GM21515 (cell line): ENCODE measurements at regions not wholly inside any gene's neighbourhood (a gene's known extent, or its start where the extent isn't known, plus 50 kb on each side); places are given as distances from the start of the nearest gene placed in this dataset.

ENCODE experiments used
- ATAC-seq: cut with Tn5 transposase; IDR thresholded peaks from one replicate; pipeline ENCODE4 v1.9.1; 2021; ENCODE audit not compliant: unreplicated experiment

- no peak for ATAC-seq
These were observed 871.2 kb downstream of the TUSC7 start for GRCh38 chr3:117580806-117581205.

DNA sequence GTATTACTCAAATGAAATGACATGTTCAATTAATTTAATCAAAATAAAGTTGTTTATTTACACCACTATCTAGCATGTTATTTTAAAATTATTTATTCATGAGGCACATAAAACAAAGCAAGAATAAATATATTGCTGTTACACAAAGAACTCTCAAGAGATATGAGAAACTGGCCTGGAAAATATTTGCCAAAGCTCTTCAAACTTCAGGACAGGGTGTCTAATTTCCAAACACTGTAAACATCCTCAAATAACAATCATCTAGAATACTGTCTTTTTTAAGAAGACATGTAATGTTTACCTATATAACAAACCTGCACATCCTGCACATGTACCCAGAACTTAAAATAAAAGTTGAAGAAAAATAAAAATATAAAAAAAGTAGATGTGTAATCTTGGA is 876.6 kb downstream of the TUSC7 start:
- no peak for ATAC-seq

DNA sequence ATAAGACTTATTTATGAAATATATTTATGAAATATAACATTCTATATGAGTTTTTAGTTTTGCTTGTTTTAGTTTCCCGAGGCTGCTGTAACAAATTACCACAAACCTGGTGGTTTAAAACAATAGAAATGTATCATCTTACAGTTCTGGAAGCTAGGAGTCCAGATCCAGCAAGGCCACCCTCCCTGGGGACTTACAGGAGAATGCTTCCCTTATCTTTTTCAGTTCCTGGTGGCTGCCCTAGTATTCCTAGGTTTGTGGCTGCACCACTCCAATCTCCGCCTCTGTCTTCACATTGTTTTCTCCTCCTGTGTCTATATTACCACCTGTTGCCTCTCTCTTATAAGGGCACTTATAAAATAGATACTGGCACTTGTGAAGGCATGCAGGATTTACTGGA is 877.8 kb downstream of the TUSC7 start:
- no peak for ATAC-seq

GRCh38 chr3:117589454-117589853 is 879.9 kb downstream of the TUSC7 start:
- no peak for ATAC-seq

- ATAC-seq: no peak
These were observed 886.0 kb downstream of the TUSC7 start for GRCh38 chr3:117595615-117596014.

DNA sequence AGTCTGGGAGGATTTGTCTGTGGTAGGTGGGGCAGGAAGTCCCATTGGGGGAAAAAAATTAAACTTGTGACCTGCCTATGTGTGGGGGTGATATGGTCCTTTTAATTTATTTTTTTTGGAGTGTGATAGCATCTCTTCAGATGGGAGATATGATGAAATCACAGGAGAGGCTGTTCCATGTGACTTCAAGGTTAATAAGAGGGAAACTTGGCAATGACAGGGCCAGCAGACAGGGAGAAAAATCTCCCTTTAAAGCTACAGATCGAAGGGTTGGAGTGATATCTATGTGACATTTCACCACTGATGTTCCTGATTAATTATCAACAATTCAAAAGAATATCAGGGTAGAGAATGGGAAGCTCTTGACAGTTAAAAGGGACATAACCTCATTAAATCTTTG is 886.9 kb downstream of the TUSC7 start:
- no peak for ATAC-seq

GRCh38 chr3:117597865-117598264 is 888.3 kb downstream of the TUSC7 start:
- no peak for ATAC-seq

GRCh38 chr3:117600112-117600511 is 890.5 kb downstream of the TUSC7 start:
- peak; percentile 63 for ATAC-seq

DNA sequence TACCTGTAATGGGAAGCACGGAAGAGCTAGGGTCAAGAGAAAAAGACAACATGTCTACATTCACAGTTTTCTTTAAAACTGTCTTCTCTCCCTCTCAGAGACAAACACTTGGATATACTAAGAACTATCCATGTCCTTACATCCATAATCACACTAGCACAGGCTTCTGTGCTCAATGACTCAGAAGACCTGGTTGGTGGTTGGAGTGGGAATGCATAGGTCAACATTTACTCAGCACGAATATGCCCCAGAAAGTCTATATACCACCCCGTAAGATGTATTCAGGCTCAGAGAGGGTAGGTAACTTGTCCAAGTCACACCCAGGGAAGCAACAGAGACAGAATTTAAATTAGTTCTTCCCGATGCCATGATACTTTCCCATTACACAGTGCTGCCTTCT is 891.1 kb downstream of the TUSC7 start:
- ATAC-seq: no peak

DNA sequence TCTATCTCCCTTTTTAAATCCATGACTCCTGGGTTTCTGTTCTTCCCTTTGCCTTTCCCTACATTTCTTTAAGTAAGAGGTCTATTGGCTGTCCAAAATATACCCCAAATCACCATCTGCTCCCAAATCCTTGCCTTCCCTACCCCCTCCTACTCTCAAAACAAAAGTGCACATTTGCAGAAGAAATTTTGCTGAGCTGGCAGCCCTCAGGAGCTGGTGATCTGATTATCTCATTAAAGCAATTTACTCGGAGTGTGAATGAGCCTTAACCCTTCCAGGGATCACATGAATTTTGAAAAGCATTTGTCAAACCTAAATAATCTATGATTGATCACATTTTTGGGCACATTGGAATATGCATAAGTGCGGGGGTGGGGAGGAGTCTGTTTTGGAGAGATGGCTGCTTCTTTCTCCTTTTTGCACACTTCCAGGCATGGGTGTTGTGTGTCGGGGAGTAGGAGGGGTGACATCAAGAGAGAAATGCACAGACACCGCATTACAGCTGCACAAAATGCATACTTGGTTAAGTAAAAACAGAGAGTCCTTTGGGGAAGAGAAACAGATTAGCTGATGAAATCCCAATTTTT is 892.6 kb downstream of the TUSC7 start:
- no peak for ATAC-seq

- ATAC-seq: peak; percentile 48
These were observed 893.5 kb downstream of the TUSC7 start for GRCh38 chr3:117603097-117603496.

DNA sequence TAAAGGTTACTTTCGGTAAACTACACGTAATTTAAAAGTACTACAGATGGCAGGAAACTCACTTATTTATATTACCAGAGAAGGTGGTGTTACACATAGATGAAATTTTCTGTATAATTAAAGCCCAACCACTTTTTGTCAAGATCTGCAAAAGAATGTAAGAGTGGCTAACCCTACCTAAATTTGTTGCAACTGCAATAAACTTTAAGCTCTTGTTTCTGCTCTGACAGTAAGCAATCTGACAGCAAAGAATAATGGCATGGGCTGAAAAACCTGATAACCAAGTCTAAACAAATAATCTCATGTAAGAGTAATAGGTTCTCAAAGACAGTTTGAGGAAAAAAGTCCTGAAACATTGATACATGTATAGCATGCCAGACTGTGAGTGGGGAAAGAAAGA is 897.3 kb downstream of the TUSC7 start:
- ATAC-seq: no peak

DNA sequence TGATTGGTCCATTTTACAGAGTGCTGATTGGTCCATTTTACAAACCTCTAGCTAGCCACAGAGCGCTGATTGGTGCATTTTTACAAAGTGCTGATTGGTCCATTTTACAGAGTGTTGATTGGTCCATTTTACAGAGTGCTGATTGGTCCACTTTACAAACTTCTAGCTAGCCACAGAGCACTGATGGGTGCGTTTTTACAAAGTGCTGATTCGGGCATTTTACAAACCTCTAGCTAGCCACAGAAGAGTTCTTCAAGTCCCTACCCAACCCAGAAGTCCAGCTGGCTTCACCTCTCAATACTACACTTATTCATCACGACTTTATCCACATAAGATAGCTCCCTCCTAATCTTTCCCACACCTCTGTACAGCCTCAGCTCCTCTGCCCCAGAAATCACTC is 899.8 kb downstream of the TUSC7 start:
- ATAC-seq: no peak

GRCh38 chr3:117610156-117610555 is 900.6 kb downstream of the TUSC7 start:
- no peak for ATAC-seq

GRCh38 chr3:117611211-117611610 is 901.6 kb downstream of the TUSC7 start:
- no peak for ATAC-seq

DNA sequence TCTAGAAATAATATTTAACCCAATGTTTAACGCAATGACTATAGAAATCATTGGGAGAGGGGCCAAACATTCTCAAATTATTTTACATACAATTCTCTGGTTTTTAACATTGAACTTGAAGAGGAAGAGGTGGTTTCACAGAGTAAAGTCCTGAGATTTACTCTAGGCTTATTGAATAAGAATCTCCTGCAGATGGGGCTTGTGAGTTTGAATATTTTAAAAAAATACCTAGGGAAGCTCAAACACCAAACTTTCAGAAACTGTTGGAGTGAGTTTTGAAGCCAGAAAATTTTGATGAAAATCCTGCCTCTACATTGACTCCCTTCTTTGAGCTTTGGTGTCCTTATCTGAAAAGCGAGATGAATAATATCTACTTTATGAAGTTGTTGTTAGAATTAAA is 906.6 kb downstream of the TUSC7 start:
- ATAC-seq: no peak

DNA sequence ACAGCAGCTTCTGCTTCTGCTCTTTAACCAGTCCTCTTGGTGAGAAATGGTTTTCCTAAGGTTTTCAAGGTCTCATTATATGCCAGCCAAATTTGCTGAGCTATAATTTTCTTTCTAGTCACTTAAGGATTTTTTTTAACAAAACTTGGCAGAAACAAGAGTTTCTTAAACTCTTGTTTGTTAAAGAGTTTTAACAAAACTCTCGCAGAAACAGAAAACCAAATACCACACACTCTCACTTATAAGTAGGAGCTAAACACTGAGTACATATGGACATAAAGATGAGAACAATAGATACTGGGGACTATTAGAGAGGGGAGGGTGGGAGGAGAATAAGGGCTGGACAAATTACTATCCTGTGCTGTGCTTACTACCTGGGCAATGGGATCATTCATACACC is 908.3 kb downstream of the TUSC7 start:
- no peak for ATAC-seq

DNA sequence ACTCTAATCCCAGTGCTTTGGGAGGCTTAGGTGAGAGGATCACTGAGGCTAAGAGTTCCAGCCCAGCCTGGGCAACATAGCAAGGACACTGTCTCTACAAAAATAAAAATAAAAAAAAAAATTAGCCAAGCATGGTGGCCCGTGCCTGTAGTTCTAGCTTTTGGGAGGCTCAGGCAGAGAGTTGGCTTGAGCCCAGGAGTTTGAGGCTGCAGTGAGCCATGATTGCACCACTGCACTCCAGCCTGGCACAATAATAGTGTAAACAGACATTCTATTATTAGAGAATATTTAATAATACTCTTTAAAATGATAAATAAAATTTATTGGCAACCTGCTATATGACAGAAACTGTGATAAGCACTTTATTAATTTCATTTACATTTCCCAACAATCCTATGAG is 908.9 kb downstream of the TUSC7 start:
- no peak for ATAC-seq

- ATAC-seq: no peak
These were observed 910.2 kb downstream of the TUSC7 start for GRCh38 chr3:117619805-117620204.

DNA sequence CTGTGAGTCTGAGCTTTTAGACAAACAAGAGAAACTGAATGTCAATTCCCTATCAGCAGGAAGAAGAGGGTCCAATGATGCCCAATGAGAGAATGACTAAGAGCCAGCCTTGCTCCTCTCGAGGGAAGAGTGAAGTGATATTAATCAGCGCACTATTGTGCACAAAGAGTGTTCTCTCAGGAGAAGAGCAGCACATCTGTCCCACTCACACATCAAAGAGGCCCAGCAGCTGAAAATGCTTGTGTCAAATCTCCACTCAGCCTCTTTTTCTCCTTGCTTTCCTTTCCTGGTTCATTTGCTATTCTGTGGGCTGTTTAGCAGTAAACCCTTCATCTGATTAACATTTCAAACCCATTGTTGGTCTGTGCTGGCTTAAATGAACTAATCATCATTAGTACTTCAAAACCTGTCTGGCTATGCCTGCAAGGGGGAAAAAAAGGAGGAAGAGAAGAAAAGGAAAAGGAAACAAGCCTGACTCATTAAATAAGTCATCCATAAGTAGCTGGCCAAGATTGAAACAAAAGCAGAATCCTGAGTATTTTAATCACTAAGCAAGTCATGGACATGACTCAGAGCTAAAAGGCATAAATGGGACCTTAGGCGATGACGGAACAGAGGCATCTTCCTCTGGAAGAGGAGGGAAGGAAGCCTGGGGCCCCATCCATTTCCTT is 912.7 kb downstream of the TUSC7 start:
- no peak for ATAC-seq

DNA sequence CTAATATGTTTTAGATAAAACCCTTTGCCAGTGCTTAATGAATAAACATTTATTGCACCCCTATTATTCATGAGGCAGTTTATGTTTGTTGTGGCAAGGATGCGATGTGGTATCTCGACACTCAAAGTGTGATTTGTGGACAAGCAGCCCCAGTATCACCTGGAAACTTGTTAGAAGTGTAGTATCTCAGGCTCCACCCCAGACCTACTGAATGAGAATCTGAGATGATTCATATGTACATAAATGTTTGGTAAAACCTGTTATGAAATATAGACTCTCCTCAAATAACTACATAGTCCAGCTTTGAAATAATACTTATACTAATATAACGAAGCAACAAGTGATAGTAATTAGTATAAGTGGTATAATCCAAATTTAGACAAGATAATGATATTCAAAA is 914.8 kb downstream of the TUSC7 start:
- no peak for ATAC-seq

- ATAC-seq: no peak
These were observed 915.6 kb downstream of the TUSC7 start for GRCh38 chr3:117625174-117625573.

DNA sequence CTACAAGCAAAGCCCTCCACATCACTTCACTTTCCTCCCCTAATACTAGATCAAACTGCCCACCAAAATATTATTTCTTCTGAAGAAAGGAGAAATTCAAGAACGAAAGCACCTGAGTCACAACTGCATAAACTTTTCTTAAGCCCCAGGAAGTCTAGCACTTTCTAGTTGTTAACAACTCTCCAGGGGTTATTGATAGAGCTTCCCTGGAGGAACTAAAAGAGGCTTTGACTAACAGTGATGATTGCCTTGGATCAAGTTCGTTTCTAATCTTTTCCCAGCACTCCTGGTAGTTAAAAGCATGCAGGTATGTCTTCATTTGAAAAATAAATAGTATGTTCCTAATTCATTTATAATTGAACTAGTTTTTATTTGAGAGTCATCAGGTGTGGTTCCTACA is 917.0 kb downstream of the TUSC7 start:
- ATAC-seq: no peak
